ENCODE measurements at regions not wholly inside any gene's neighbourhood (a gene's known extent, or its start where the extent isn't known, plus 50 kb on each side); places are given as distances from the start of the nearest gene placed in this dataset.
"Not testable (repeated sequence)": the region's sequence is repeated elsewhere in the genome, so short reads cannot be mapped to it uniquely, and the experiment has no call there.

DNA sequence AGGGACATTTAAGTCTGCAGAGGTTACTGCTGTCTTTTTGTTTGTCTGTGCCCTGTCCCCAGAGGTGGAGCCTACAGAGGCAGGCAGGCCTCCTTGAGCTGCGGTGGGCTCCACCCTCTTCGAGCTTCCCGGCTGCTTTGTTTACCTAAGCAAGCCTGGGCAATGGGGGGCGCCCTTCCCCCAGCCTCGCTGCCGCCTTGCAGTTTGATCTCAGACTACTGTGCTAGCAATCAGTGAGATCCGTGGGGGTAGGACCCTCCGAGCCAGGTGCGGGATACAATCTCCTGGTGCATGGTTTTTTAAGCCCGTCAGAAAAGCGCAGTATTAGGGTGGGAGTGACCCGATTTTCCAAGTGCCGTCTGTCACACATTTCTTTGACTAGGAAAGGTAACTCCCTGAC lies 281.6 kb upstream of the DEFB115 start:
- TF ChIP-seq, protein P1, sequence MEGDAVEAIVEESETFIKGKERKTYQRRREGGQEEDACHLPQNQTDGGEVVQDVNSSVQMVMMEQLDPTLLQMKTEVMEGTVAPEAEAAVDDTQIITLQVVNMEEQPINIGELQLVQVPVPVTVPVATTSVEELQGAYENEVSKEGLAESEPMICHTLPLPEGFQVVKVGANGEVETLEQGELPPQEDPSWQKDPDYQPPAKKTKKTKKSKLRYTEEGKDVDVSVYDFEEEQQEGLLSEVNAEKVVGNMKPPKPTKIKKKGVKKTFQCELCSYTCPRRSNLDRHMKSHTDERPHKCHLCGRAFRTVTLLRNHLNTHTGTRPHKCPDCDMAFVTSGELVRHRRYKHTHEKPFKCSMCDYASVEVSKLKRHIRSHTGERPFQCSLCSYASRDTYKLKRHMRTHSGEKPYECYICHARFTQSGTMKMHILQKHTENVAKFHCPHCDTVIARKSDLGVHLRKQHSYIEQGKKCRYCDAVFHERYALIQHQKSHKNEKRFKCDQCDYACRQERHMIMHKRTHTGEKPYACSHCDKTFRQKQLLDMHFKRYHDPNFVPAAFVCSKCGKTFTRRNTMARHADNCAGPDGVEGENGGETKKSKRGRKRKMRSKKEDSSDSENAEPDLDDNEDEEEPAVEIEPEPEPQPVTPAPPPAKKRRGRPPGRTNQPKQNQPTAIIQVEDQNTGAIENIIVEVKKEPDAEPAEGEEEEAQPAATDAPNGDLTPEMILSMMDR (IDR thresholded peaks at IDR 0.05) = not testable (repeated sequence)
- TF ChIP-seq EP300, POLR2A (IDR thresholded peaks at IDR 0.05): not testable (repeated sequence)
